Ectodermal cell (in vitro differentiated cells): ENCODE measurements at regions not wholly inside any gene's neighbourhood (a gene's known extent, or its start where the extent isn't known, plus 50 kb on each side); places are given as distances from the start of the nearest gene placed in this dataset.
"Not testable (repeated sequence)": the region's sequence is repeated elsewhere in the genome, so short reads cannot be mapped to it uniquely, and the experiment has no call there.

Source experiments
- H3K27ac ChIP-seq: 2 replicates; pipeline ENCODE4 v1.7.0; 2013; ENCODE audit warnings: mild to moderate bottlenecking, low read depth, low read length; ENCODE audit not compliant: insufficient read depth, poor library complexity, severe bottlenecking
- H3K27me3 ChIP-seq: 2 replicates; pipeline ENCODE4 v1.7.0; 2013; ENCODE audit warnings: mild to moderate bottlenecking, low read length; ENCODE audit not compliant: insufficient read depth, control insufficient read depth, poor library complexity, severe bottlenecking
- H3K36me3 ChIP-seq: one replicate; pipeline ENCODE4 v1.7.0; 2013; ENCODE audit warnings: low read length; ENCODE audit not compliant: control insufficient read depth, insufficient read depth
- H3K4me1 ChIP-seq: one replicate; pipeline ENCODE4 v1.7.0; 2013; ENCODE audit warnings: low read length; ENCODE audit not compliant: control insufficient read depth, insufficient read depth
- H3K4me3 ChIP-seq: 2 replicates; pipeline ENCODE4 v1.7.0; 2013; ENCODE audit warnings: low read depth, low read length, control low read depth; ENCODE audit not compliant: insufficient read depth
- H3K9me3 ChIP-seq: 2 replicates; pipeline ENCODE4 v1.7.0; 2013; ENCODE audit warnings: mild to moderate bottlenecking, low read length, moderate library complexity; ENCODE audit not compliant: control insufficient read depth
- whole genome bisulfite sequencing, 2 experiments: methylation state at CpG; one replicate each; pipeline ENCODE4 v1.1.7; 2013; ENCODE audit warnings: missing lambda C conversion rate in 2 of 2; 5-methylcytosine and 5-hydroxymethylcytosine counted together

DNA sequence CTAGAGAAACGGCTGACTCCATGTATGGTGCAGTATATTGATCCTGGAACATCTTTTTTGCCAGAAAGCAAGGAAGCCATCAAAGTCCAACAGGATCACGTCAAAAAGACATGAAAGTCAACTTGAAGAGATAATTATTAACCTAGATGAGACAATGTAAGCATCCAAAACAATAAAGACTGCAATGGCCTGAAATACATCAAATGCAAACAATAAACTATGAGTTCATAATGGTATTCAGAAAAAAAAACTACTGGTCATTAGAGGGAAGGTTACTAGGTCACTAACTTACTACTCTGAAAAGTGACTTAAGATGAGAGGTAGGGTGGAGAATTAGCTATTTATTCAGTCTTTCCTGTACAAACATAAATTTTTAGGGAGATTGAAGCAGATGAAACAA is 75.3 kb upstream of the OR4F16 start:
- WGBS, 2 experiments, result no CpG with 5 or more reads among the region's 2 CpGs
- not testable (repeated sequence) for H3K9me3 ChIP-seq, H3K4me3 ChIP-seq, H3K27me3 ChIP-seq, H3K4me1 ChIP-seq, H3K27ac ChIP-seq, H3K36me3 ChIP-seq

GRCh38 chr1:771449-771848 is 85.0 kb upstream of the OR4F16 start:
- not testable (repeated sequence) for H3K27ac ChIP-seq, H3K4me3 ChIP-seq, H3K9me3 ChIP-seq, H3K36me3 ChIP-seq, H3K27me3 ChIP-seq, H3K4me1 ChIP-seq
- WGBS, 2 experiments, result 83 to 96% methylated on average over 5 to 6 of the region's 8 CpGs

DNA sequence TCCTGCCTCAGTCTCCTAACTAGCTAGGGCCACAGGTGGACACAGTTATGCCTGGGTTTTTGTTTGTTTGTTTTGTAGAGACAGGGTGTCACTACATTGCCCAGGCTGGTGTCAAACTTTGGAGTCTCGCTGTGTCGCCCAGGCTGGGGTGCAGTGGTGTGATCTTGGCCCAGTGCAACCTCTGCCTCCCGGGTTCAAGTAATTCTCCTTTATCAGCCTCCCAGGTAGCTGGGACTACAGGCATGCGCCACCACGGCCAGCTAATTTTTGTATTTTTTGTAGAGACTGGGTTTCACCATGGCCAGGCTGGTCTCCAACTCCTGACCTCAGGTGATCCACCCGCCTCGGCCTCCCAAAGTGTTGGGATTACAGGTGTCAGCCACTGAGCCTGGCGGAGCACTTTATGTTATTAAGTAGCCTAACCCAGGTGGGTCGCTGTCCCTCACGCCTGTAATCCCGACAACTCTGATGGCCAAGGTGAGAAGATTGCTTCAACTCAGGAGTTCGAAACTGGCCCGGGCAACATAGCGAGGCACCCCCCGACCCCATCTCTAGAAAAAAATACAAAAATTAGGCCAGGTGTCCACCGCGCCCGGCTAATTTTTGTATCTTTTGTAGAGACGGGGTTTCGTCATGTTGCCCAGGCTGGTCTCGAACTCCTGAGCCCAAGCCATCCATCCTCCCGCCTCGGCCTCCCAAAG is 91.2 kb upstream of the OR4F16 start:
- 90 to 94% methylated on average over 19 to 20 of the region's 23 CpGs for WGBS, 2 experiments
- H3K4me1 ChIP-seq, H3K9me3 ChIP-seq, H3K27ac ChIP-seq, H3K27me3 ChIP-seq, H3K36me3 ChIP-seq: not testable (repeated sequence)
- H3K4me3 ChIP-seq, result peak overlapping the region; percentile 58

DNA sequence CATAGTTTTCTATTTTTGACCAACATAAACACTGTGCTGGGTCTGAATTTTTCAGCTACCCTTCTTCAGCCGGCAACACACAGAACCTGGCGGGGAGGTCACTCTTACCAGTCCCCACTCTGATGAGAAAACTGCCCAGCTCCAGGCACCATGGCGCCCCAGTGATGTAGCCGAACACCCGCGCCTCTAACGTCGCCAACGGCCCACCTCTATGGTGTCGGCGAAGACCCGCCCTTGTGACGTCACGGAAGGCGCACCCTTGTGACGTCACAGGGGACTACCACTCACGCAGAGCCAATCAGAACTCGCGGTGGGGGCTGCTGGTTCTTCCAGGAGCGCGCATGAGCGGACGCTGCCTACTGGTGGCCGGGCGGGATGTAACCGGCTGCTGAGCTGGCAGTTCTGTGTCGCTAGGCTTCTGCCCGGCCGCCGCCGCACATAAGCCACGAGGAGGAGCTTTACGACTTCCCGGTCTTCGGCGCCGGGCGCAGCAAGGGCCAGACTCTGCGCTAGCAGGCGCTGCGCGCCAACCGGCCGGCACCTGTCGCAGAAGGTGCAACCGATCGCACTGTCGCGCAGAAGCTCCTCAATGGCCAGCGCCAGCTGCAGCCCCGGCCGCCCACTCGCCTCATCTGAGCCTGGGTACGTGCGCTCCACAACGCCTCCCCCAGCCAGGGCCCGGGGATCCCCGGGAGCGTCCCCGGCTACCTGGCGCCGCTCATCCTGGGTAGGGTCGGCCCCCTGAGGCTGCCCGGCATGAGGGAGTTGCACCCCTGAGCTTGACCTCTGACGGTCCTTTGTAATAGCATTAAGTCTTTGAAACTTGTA is 92.2 kb upstream of the OR4F16 start:
- not testable (repeated sequence) for H3K36me3 ChIP-seq, H3K4me1 ChIP-seq, H3K27me3 ChIP-seq, H3K9me3 ChIP-seq
- Histone ChIP-seq H3K27ac (peak overlapping the region; percentile 84), H3K4me3 (peak overlapping the region; percentile 58)
- 0 to 1% methylated on average over 59 to 60 of the region's 65 CpGs for WGBS, 2 experiments

GRCh38 chr1:779621-780020 is 93.2 kb upstream of the OR4F16 start:
- WGBS, 2 experiments, result 92 to 94% methylated on average over 13 of the region's 13 CpGs

GRCh38 chr1:788835-789234 is 102.4 kb upstream of the OR4F16 start:
- Histone ChIP-seq H3K4me1 (no peaks in the 10 kb centered on the region), H3K4me3 (no peak overlapping the region), H3K9me3 (peaks cover 2% of the 10 kb centered on the region), H3K27ac (no peak overlapping the region), H3K27me3 (no peaks in the 10 kb centered on the region), H3K36me3 (no peaks in the 10 kb centered on the region)
- WGBS, 2 experiments, result 92 to 94% methylated on average over 13 of the region's 13 CpGs

More at GRCh38 chr1:779621-780020, 93.2 kb upstream of the OR4F16 start:
- not testable (repeated sequence) for H3K36me3 ChIP-seq, H3K4me1 ChIP-seq, H3K4me3 ChIP-seq, H3K27me3 ChIP-seq, H3K27ac ChIP-seq, H3K9me3 ChIP-seq

GRCh38 chr1:789606-790005 is 103.2 kb upstream of the OR4F16 start:
- H3K4me1 ChIP-seq, H3K27ac ChIP-seq, H3K9me3 ChIP-seq, H3K36me3 ChIP-seq, H3K27me3 ChIP-seq, H3K4me3 ChIP-seq: not testable (repeated sequence)
- 91 to 92% methylated on average over 17 of the region's 17 CpGs for WGBS, 2 experiments

- H3K36me3 ChIP-seq, H3K9me3 ChIP-seq, H3K27me3 ChIP-seq, H3K4me1 ChIP-seq, H3K4me3 ChIP-seq, H3K27ac ChIP-seq: not testable (repeated sequence)
- WGBS, 2 experiments, result 91% methylated on average over 8 of the region's 10 CpGs
These were observed 104.0 kb upstream of the OR4F16 start for GRCh38 chr1:790388-790930.

GRCh38 chr1:794310-794709 is 107.9 kb upstream of the OR4F16 start:
- H3K36me3 ChIP-seq, H3K9me3 ChIP-seq, H3K4me1 ChIP-seq, H3K4me3 ChIP-seq, H3K27me3 ChIP-seq, H3K27ac ChIP-seq: not testable (repeated sequence)
- 92 to 94% methylated on average over 6 of the region's 6 CpGs for WGBS, 2 experiments

- not testable (repeated sequence) for H3K27ac ChIP-seq, H3K36me3 ChIP-seq, H3K4me1 ChIP-seq, H3K9me3 ChIP-seq, H3K27me3 ChIP-seq, H3K4me3 ChIP-seq
- 83 to 85% methylated on average over 1 to 4 of the region's 9 CpGs for WGBS, 2 experiments
These were observed 108.6 kb upstream of the OR4F16 start for GRCh38 chr1:794918-795584.
